Cerebellar nuclear complex (tissue), 1 donor: ENCODE measurements at regions not wholly inside any gene's neighbourhood (a gene's known extent, or its start where the extent isn't known, plus 50 kb on each side); places are given as distances from the start of the nearest gene placed in this dataset.

Experiments
- DNase-seq, 2 experiments: peaks; one replicate each; lab custom pipeline; 2025; lab: John Stamatoyannopoulos, UW

DNA sequence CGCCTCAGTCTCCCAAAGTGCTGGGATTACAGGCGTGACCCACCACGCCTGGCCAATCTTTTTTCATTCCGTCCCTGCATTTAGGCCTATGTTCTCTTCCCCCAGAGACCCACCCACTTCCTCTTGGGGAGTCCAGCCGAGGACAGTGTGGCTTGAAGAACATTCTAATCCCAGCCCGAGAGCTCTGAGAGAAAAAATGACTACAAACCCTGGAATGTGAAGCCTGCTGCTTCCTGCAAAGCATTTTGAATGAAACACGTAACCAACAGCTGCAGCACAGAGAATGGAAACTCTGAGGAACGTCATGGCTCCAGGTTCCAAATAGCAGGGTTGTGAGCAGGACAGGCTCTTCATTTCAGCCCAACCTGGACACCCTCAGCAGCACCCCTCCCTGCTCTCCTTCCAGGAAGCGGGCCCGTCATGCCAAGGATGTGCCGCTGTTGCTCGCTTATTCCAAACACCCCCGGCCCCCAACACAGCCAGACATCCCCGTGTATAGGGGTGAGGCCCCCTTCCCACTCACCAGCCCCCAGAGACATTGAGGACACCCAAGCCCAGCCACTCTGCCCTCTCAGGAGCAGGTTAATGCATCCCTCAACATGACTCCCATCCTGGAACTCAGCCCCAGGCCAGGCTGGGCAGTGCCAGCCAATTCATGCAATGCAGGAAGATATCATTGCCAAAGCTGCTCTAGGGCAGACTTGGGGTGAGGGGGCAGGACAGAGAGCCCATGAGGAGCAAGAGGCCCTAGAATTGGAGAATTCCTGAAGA lies 139.8 kb downstream of the ZFP36L2 start:
- no peak for DNase-seq

DNA sequence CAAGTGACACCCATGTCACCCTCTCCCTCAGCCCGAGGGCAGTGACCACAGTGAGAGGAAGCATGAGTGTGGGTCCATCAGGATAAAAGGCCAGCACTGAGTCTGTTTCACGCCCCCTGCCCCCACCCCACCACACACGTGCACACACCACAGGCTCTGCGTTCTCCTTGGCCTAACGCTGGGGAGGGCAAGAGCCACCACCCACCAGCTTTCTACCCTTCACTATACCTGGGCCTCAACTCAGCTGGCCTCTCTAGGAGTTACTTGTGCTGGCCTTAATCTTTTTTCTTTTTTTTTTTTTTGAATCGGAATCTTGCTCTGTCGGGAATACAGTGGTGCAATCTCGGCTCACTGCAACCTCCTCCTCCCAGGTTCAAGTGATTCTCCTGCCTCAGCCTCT lies 140.5 kb downstream of the ZFP36L2 start:
- no peak for DNase-seq

- no peak for DNase-seq
These were observed 140.9 kb downstream of the ZFP36L2 start for GRCh38 chr2:43085505-43085904.

DNA sequence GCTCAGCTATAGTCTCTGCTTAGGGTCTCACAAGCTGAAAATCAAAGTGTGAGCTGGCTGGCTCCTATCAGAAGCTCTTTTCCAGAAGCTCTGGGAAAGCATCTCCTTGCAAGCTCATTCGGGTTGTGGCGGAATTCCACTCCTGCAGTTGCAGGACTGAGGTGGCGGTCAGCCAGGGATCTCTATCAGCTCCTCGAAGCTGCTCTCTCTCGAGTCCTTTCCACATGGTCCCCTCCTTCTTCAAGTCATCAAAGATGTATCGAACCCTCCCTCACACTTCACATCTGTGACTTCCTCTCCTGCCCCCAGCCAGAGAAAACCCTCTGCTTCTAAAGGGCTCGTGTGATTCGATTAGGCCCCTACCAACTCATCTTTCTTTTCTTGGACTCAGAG lies 141.7 kb downstream of the ZFP36L2 start:
- no peak for DNase-seq

GRCh38 chr2:43083710-43084698 lies 142.4 kb downstream of the ZFP36L2 start:
- no peak for DNase-seq

DNA sequence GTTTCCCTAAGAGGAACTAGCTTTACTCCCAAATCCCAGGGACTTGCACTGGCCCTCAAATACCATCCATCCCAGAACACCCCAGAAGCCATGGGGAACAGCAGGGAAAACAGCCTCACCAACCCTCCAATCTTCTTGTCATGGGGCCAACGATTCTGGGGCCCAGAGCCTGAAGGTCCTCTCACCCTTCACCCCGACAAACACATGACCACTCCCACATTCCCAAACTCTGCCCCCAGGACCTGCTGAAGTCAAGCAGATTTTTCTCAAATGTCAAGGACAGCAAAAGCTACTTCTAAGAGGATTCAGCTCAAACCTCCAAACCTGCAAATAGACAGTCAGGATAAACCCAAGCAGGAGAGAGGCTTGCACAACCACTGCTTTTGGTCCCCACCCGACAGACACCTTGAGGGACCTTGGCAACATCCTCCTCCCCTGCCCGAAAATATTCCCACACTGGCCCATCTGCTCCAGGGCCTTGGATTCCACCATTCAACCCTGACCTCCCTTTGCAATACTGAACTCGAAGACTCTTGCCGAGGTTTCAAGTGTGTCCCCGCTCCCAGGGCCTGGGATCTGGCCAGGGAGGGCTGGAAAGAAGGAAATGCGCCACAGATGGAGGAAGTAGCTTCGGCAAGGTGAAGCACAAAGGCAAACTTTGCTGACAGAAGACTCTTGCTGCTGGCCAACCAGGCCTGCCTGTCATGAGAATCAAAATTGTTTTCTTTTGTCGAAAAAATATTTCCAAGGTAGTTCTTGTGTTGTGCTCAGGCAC lies 143.3 kb downstream of the ZFP36L2 start:
- DNase-seq = no peak

DNA sequence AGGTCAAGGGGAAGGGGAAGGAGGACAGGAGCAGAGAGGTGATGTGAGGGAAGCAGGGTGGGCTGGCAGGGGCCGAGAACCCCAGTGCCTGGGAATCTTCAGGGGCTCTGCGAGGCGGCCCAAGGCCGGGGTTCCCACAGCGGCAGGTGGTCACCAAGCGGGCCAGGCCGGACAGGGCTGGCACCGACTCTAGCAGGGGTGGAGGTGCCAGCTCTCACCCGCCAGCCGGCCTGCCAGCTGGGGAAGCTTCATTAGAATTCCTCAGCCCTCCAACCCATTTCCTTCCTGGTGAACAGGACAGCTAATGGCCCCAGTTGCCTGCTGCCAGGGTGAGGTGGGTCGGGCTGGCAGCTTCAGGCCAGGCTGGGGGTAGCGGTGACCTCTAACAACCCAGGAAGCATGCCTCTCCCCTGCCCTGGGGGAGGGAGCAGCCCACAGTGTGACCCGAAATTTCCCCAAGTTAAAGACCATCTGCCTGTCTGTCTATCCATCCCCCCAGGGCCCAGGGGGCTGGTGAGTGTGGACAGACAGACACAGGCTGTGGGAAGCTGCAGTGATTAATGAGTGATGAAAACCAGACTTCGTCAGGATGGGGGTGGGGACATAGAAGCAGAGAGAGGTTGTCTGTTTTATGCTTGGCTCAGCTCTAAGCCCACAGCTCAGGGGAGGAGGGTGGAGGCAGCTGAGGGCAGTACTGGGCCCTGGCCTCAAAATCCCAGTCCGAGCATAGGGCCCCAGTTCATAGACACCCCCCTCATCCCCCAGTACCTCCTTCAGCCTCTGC lies 144.1 kb downstream of the ZFP36L2 start:
- no peak for DNase-seq

- DNase-seq = no peak
These were observed 145.2 kb downstream of the ZFP36L2 start for GRCh38 chr2:43081131-43081765.

DNA sequence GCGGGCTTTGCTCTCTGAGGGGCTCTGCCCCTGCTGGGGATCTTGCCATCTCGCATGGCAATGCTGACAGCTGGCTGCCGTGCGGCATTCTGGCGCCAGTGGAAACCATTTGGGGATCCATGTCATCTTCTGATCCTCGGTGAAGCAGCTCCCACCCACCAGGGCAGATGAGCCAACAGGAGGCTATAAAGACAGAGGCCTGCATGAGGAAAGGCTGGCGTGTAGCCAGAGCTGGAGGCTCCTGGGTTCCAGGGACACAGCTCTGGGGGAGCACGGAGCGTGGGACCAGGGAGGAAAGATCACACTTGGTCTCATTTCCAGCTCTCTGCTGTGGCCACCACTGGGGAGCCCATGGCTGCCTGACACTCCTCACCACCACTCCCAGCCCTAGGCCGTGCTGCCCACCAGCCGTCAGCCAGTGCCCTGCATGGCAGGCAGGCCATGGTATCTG lies 145.8 kb downstream of the ZFP36L2 start:
- DNase-seq = no peak

- DNase-seq = no peak
These were observed 147.3 kb downstream of the ZFP36L2 start for GRCh38 chr2:43078781-43079755.

- no peak for DNase-seq
These were observed 148.1 kb downstream of the ZFP36L2 start for GRCh38 chr2:43078301-43078700.

DNA sequence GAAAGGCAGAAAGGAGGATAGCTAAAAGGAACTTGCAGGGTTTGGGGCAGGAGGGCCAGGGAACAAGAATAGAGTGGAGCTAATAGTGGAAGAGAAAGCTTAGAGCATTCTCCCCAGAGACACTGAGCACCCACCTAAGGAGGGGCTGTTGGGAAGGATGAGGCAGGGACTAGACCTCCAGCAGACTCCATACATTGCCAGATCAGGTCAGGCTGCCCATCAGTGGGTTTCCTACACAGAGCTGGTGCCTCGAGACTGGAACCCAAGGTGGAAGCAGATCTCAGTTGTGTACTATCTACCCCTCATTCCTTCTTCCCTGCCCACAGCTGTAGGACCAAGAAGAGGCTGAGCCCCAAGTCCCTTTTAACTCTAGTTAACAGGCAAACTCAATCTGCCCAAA lies 148.5 kb downstream of the ZFP36L2 start:
- no peak for DNase-seq

GRCh38 chr2:43076676-43077075 lies 149.7 kb downstream of the ZFP36L2 start:
- DNase-seq = no peak

DNA sequence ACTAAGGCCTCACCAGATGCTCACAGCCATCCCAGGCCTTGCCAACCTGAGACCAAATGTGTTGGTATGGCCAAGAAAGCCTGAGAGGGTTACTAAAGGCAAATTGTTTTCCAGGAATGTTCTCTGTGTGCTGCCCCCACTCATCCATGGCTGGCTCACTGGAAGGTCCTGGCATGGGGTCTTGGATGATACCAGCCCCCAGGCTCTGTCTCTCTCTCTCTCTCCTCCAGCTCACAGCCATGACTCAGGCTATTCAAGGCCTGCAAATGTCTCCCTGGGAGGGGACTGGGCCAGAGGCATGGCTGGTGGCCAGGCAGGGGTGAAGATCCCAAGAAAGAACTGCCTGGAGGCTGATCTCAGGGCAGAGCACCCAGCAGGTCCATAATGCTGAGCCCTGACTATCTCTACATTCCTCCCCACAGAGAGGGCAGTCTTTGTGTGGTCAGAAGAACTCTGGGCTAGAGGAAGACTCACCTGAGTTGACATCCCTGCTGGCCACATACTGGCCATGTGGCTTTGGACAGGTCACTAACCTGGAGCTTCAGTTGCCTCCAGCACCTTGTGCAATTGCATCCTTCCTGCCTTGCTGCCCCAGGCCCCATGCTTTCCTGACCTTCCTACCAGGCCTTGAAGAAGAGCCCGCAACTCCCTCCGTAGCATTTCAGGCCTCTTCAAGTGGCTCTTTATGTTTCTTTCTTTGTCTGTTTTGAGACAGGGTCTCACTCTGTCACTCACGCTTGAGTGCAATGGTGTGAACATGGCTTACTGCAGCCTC lies 150.4 kb downstream of the ZFP36L2 start:
- DNase-seq = no peak

GRCh38 chr2:43075054-43075593 lies 151.3 kb downstream of the ZFP36L2 start:
- DNase-seq = no peak

DNA sequence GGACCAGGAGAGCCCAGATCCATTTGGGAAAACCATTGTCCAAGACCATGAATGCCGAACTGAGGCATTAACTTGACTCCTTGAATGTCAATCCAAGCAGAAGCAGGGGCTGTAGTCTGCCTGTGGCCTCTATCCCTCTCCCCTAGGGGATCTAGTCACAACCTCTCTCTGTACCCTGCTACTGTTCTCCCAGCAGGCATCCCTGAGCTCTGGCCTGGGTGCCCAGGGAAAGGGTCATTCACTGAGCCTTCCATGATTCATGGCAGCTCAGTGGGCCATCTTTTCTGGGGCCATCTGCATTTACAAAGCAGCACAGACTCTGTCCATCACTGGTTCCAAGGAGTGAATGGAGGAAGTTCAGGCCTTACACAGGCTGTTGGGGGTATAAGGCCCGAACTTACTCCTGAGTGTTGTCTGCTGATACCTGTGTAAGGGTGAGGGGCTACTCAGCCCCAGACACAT lies 151.8 kb downstream of the ZFP36L2 start:
- no peak for DNase-seq

GRCh38 chr2:43074052-43074451 lies 152.4 kb downstream of the ZFP36L2 start:
- DNase-seq = no peak

DNA sequence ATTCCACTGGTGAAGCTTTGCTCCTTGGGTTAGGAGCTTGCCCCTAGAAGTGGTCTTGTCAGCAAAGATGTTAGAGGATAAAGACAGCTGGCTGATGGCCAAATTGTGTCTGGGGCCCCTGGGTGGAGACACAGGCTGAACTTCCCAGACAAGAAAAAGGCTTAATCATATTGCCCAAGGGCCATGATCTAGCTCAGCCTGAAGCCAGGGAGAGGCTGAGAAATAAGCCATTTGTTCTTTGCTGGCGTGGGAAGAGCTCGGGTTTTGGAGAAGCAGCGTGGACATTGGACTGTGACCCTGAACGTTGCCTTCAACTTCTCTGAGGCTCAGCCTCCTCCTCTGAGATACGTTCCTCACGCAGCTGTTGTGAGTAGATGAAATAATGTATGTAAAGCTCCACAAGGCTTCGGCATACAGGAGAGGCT lies 153.0 kb downstream of the ZFP36L2 start:
- DNase-seq = no peak
